Stimulated activated CD8-positive, alpha-beta memory T cell treated with anti-CD3 and anti-CD28 coated beads, Interleukin-4, amount 100 ng/mL, for 48 hours (primary cell): ENCODE measurements at regions not wholly inside any gene's neighbourhood (a gene's known extent, or its start where the extent isn't known, plus 50 kb on each side); places are given as distances from the start of the nearest gene placed in this dataset.

Experiments used
- DNase-seq: peaks from one replicate; pipeline ENCODE4 v3.0.0-alpha.2; 2020

- no peak for DNase-seq
These were observed 227.5 kb upstream of the ZC3H12C start for GRCh38 chr11:109865548-109866186.

DNA sequence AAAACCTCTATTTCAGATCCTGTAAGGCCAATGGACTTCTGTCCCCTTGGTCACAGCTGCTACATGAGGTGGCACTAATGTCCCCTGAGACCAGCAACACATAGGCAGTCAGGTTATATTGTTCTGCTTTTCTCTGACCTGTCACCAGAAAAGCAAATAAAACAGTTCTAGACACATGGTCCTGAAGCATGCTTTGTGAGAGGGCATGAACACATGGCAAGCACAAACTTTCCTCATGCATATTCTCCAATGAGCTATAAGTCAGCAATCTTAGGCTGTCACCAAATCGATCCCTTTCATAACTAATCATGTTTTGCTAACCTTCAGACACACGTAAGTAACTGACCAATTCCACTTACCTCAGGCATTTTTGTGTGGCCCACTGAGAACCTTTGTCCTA is 225.4 kb upstream of the ZC3H12C start:
- DNase-seq: no peak

DNA sequence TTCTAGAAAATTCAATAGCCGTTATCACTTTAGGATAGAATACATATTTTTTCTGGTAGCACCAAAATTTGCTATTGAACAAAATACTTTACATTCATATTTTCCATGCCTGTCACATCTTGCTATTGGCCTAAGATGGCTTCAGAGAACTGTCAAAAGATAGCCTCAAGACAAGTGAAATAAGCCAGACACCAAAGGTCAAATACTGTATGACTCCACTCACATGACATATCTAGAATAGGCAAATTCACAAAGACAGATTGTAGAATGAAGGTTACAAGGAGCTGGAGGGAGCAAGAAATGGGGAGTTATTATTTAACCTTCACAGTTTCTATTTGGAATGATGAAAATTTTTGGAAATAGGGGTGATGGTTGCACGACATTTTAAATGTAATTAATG is 223.7 kb upstream of the ZC3H12C start:
- DNase-seq: no peak

DNA sequence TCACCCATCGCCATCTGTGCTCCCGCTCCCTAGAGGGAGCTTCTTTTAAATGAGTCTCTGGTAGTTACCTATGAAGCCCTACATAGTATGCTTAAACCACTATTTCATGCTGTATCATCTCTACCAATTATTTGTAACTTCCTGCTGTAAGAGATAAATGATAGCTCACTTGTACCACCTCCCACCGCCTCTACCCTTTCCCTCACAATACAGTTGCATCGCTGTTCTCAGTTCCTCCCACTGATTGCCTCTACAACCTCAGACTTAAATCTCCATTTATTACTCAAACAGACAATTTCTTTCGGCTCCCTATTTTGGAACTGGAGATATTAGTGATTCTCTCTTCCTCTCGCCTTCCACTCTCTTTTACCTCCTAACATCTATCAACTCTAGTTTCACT is 222.9 kb upstream of the ZC3H12C start:
- no peak for DNase-seq

- no peak for DNase-seq
These were observed 216.1 kb upstream of the ZC3H12C start for GRCh38 chr11:109877043-109877442.

- DNase-seq: no peak
These were observed 208.7 kb upstream of the ZC3H12C start for GRCh38 chr11:109884501-109884900.

DNA sequence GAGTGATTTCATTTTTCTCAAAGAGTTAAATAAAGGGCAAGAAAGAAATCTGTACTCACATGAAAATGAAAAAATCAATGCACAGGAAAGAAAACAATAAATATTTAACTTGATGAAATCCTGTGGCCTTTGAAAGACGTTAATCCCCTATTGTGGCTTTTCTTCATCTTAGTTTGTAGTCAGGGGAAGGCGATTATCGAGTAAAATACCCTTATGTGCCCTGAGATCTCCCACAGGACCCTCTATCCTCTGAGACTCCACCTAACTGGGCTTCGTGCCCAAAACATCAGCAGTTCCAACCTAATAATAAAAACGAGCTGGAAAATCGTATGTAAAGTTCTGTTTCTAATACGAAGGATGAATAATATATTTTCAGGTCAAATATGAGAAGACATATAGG is 208.2 kb upstream of the ZC3H12C start:
- DNase-seq: no peak

- DNase-seq: no peak
These were observed 200.8 kb upstream of the ZC3H12C start for GRCh38 chr11:109892321-109892794.

DNA sequence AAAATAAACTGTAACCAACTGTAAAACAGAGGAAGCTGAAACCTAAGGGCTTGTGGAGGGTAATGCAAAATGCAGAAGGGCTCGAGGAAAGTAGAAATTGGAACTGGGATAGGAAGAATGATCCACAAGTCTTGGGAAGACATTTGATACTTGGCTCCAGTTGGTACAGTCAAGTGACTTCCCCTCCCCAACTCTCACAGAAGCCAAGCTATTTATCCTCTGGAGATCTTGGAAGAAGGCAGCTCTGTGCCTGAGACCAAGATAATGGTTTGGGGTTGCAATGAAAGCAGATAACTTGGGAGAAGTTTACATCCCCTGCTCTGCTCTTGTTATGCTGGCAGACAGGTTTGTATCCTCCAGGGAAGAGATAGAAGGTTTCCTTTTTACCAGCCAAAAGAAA is 198.9 kb upstream of the ZC3H12C start:
- no peak for DNase-seq

DNA sequence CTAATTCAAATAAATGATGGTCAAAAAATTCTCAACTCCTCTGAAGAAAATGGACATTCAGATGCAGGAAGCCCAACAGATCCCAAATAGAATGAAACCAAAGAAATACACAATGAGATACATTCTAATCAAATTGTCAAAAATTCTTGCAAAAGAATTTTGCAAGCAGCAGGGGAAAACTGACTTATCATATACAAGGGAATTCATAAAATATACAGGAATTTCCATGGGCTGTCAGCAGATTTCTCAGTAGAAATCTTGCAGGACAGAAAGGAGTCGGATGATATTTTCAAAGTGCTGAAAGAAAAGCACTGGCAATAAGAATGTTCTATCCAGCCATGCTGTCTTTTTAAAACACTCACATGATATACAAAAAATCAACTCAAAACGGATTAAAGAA is 194.6 kb upstream of the ZC3H12C start:
- DNase-seq: no peak

DNA sequence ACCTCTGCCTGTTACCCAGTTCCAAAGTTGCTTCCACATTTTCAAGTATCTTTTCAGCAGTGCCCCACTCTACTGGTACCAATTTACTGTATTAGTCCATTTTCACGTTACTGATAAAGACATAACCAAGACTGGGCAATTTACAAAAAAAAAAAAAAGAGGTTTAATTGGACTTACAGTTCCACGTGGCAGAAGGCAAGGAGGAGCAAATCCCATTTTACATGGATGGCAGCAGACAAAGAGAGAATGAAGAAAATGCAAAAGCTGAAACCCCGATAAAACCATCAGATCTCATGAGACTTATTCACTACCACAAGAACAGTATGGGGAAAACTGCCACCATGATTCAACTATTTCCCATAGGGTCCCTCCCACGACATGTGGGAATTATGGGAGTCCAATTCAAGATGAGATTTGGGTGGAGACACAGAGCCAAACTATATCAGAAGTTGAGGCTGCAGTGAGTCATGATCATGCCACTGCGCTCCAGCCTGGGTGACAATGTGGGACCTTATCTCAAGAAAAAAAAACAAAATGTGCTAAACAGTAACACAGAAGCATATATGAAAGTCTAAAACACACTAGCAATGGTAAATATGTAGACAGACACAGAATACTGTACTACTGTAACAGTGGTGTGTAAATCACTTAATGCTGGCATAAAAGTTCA is 190.3 kb upstream of the ZC3H12C start:
- no peak for DNase-seq

DNA sequence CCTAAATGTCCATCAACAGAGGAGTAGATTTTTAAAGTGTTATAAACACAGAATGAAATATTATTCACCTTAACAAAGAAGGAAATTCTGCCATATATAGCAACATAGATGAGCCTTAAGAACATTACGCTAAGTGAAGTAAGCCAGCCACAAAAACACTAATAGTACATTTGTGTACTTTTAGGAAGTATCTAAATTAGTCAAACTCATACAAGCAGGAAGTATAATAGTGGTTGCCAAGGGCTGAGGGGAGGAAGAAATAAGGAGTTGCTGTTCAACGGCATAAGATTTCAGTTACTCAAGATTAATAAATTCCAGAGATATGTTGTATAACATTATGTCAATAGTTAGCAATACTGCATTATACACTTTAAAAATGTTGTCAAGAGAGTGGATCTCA is 181.7 kb upstream of the ZC3H12C start:
- no peak for DNase-seq

DNA sequence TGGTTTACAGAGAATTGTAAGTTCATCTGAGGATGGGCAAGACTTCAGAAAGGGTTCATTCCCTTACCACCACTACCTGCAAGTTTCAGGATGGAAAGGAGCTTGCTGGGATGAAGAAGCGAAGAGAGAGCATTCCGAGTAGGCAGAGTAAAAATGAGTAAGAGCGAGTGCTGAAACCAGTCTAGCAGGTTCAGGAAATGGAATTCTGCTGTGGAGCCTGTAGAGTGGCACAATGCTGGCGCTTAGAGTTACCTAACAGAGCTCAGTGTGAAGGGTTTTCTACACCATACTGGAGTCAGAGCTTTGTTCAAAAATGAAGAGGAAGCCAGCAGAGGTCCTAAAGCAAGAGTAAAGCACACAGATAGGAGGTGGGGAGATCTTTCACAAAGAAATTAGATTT is 179.2 kb upstream of the ZC3H12C start:
- DNase-seq: no peak

- DNase-seq: no peak
These were observed 178.2 kb upstream of the ZC3H12C start for GRCh38 chr11:109914809-109915653.

DNA sequence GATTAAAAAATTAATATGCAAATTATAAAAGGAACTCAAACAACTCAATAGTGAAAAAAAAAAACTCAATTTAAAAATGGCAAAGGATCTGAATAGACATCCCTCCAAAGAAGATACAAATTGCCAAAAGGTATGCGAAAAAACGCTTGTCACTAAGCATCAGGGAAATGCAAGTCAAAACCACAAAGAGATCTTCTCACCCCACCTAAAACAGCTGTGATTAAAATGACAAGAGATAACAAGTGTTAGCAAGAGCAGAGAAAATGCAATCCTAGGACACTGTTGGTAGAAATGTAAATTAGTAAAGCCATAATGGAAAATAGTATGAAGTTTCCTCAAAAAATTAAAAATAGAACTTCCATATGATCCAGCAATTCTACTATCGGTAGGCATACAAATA is 166.3 kb upstream of the ZC3H12C start:
- DNase-seq: no peak

DNA sequence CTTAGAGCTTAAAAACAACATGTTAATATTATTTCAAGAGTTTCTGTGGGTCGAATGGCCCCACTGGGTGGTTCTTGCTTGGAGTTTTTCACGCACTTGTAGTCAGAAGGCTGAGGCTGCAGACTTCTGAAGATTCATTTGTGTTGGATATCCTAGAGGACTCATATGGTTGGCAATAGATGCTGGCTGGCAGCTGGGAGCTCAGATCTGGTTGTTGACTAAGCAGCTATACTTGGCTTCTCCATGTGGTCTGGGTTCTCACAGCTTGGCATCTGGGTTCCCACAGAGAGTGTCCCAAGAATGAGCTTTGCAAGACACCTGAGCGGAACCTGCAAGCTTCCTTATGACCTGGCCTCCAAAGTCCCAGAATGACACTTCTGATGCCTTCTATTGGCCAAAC is 163.9 kb upstream of the ZC3H12C start:
- no peak for DNase-seq

DNA sequence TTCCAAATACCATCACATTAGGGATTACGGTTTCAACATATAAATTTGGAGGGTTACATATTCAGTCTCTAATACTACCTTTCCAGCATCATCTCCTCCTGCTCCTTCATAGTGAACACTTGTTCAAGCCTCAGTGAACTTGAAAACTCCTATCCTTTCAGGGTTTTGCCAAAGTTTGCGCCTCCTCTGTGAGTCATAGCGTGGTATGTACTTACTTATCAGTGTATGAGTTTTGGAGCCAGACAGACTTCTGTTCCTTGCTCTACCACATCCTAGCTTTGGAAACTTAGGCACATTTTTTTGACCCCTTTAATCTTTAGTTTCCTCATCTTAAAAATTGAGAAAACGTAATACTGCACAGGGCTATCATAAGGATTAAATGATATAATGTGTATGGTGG is 160.1 kb upstream of the ZC3H12C start:
- no peak for DNase-seq

DNA sequence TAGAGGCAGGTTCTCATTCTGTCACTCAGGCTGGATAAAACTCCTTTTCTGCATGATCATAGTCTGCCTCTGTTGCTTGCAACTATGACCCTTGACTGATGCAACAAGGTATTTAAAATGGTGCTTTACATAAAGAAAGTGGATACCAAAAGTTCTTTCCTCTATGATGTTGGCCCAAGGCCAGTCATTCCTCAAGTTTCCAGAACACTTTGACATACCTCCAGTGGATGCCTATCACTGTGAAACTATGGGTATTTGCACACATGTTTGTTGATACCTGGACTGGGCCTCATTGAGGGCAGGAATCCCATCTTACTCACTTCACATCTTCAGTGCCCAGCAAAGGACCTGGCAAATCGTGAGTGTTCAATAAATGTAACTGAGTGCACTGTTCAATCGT is 159.0 kb upstream of the ZC3H12C start:
- no peak for DNase-seq

DNA sequence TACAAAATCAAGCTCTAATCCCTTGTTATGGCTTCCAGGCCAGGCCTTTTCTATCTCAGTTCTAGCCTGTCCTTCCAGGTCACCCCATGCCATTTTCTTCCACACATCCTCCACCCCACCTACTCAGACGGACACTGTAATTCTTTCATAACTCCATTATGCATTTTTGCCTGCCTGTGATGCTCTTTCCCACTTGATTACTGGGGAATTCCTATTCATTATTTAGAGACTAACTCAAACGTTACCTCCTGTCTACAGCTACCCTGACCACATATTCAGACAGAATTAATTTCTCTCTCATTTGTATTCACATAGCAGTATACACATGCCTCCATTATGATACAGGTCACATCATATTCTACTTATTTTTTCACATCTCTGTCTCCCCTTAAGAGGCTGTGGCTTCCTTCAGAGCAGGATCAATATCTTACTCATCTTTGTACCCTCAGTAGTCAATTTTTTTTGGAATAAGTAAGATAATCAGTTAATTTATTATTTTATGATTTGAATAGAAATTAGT is 156.5 kb upstream of the ZC3H12C start:
- DNase-seq: no peak

- DNase-seq: no peak
These were observed 155.2 kb upstream of the ZC3H12C start for GRCh38 chr11:109937968-109938367.

GRCh38 chr11:109939166-109939810 is 153.9 kb upstream of the ZC3H12C start:
- no peak for DNase-seq

- no peak for DNase-seq
These were observed 152.4 kb upstream of the ZC3H12C start for GRCh38 chr11:109940816-109941215.

DNA sequence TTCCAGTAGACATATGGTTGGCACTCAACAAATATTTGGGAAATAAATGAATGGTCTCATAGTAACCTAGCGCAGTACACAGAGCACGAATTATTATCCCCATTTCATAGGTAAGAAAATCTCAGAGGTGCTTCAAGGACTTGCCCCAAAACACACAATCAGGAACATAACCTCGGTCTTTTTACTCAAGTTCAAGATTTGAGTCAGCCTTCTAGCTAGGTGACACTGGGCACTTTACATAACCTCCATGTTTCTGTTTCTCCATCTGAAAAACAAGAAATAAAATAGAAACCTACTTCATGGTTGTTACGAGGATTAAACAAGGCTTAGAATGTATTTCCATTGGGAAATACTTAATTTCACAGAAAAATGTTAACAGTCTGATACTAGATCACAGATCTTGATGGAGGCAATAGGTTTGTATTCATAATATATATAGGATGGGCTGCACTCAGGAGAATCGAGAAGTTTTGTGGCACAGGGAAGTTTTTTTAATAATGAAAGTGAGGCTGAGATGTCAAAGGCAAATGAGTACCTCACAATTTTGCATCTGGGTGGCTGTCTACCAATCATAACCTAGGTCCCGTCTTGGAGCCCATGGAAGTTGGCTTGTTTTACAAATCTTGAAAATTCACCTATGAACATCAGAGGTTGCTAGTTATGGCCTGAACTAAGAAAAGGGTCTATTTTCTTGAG is 147.4 kb upstream of the ZC3H12C start:
- no peak for DNase-seq
